Mucosa of stomach (tissue), 1 donor: ENCODE measurements at regions not wholly inside any gene's neighbourhood (a gene's known extent, or its start where the extent isn't known, plus 50 kb on each side); places are given as distances from the start of the nearest gene placed in this dataset.

ENCODE experiments used
- H3K27me3 ChIP-seq: one replicate; pipeline ENCODE4 v1.7.0; 2013; ENCODE audit warnings: mild to moderate bottlenecking, low read length; ENCODE audit not compliant: control insufficient read depth, insufficient read depth
- H3K36me3 ChIP-seq: one replicate; pipeline ENCODE4 v1.7.0; 2013; ENCODE audit warnings: low read length; ENCODE audit not compliant: control insufficient read depth, insufficient read depth
- H3K4me1 ChIP-seq: one replicate; pipeline ENCODE4 v1.7.0; 2013; ENCODE audit warnings: mild to moderate bottlenecking, low read length; ENCODE audit not compliant: control insufficient read depth, insufficient read depth
- H3K4me3 ChIP-seq: one replicate; pipeline ENCODE4 v1.7.0; 2013; ENCODE audit warnings: low read length
- H3K9ac ChIP-seq: one replicate; pipeline ENCODE4 v1.7.0; 2013; ENCODE audit warnings: mild to moderate bottlenecking, low read length, moderate library complexity
- H3K9me3 ChIP-seq: one replicate; pipeline ENCODE4 v1.7.0; 2013; ENCODE audit warnings: mild to moderate bottlenecking, low read length, moderate library complexity; ENCODE audit not compliant: control insufficient read depth
- donor health status: Pancreatic carcinoma.

- Histone ChIP-seq H3K36me3 (no peaks in the 10 kb centered on the region), H3K9ac (no peak overlapping the region), H3K4me1 (no peaks in the 10 kb centered on the region), H3K9me3 (no peaks in the 10 kb centered on the region), H3K27me3 (no peaks in the 10 kb centered on the region), H3K4me3 (no peak overlapping the region)
These were observed 219.0 kb downstream of the NUF2 start for GRCh38 chr1:163540727-163541126.

GRCh38 chr1:163544441-163544840 is 222.7 kb downstream of the NUF2 start:
- Histone ChIP-seq H3K9me3 (no peaks in the 10 kb centered on the region), H3K27me3 (no peaks in the 10 kb centered on the region), H3K9ac (no peak overlapping the region), H3K4me3 (no peak overlapping the region), H3K4me1 (no peaks in the 10 kb centered on the region), H3K36me3 (no peaks in the 10 kb centered on the region)

- H3K27me3 ChIP-seq, result no peaks in the 10 kb centered on the region
- H3K9me3 ChIP-seq, result no peaks in the 10 kb centered on the region
- no peaks in the 10 kb centered on the region for H3K4me1 ChIP-seq
- no peaks in the 10 kb centered on the region for H3K36me3 ChIP-seq
- no peak overlapping the region for H3K9ac ChIP-seq
- no peak overlapping the region for H3K4me3 ChIP-seq
These were observed 236.4 kb downstream of the NUF2 start for GRCh38 chr1:163558162-163558561.

GRCh38 chr1:163561580-163562295 is 240.0 kb downstream of the NUF2 start:
- Histone ChIP-seq H3K4me1 (no peaks in the 10 kb centered on the region), H3K9ac (no peak overlapping the region), H3K27me3 (no peaks in the 10 kb centered on the region), H3K4me3 (no peak overlapping the region), H3K36me3 (no peaks in the 10 kb centered on the region), H3K9me3 (no peaks in the 10 kb centered on the region)

GRCh38 chr1:163562355-163562754 is 240.6 kb downstream of the NUF2 start:
- H3K36me3 ChIP-seq, result no peaks in the 10 kb centered on the region

GRCh38 chr1:163565166-163565565 is 243.4 kb downstream of the NUF2 start:
- no peaks in the 10 kb centered on the region for H3K27me3 ChIP-seq
- no peaks in the 10 kb centered on the region for H3K36me3 ChIP-seq
- no peaks in the 10 kb centered on the region for H3K4me1 ChIP-seq
- no peak overlapping the region for H3K9ac ChIP-seq
- H3K4me3 ChIP-seq, result no peak overlapping the region
- H3K9me3 ChIP-seq, result no peaks in the 10 kb centered on the region

More at GRCh38 chr1:163562355-163562754, 240.6 kb downstream of the NUF2 start:
- H3K4me1 ChIP-seq, result no peaks in the 10 kb centered on the region
- H3K9ac ChIP-seq, result no peak overlapping the region
- no peak overlapping the region for H3K4me3 ChIP-seq
- no peaks in the 10 kb centered on the region for H3K9me3 ChIP-seq
- H3K27me3 ChIP-seq, result no peaks in the 10 kb centered on the region

- Histone ChIP-seq H3K9ac (no peak overlapping the region), H3K4me3 (no peak overlapping the region), H3K27me3 (no peaks in the 10 kb centered on the region), H3K36me3 (no peaks in the 10 kb centered on the region), H3K9me3 (no peaks in the 10 kb centered on the region), H3K4me1 (no peaks in the 10 kb centered on the region)
These were observed 248.3 kb downstream of the NUF2 start for GRCh38 chr1:163570071-163570470.

- no peaks in the 10 kb centered on the region for H3K4me1 ChIP-seq
- no peaks in the 10 kb centered on the region for H3K9me3 ChIP-seq
- no peak overlapping the region for H3K4me3 ChIP-seq
- H3K9ac ChIP-seq, result no peak overlapping the region
- H3K27me3 ChIP-seq, result no peaks in the 10 kb centered on the region
- H3K36me3 ChIP-seq, result no peaks in the 10 kb centered on the region
These were observed 250.2 kb downstream of the NUF2 start for GRCh38 chr1:163571950-163572349.

GRCh38 chr1:163574119-163574518 is 252.4 kb downstream of the NUF2 start:
- Histone ChIP-seq H3K36me3 (no peaks in the 10 kb centered on the region), H3K27me3 (no peaks in the 10 kb centered on the region), H3K9me3 (no peaks in the 10 kb centered on the region), H3K9ac (no peak overlapping the region), H3K4me1 (no peaks in the 10 kb centered on the region), H3K4me3 (no peak overlapping the region)

GRCh38 chr1:163580926-163581325 is 259.2 kb downstream of the NUF2 start:
- H3K9ac ChIP-seq, result no peak overlapping the region
- H3K36me3 ChIP-seq, result no peaks in the 10 kb centered on the region
- H3K27me3 ChIP-seq, result no peaks in the 10 kb centered on the region
- H3K9me3 ChIP-seq, result no peaks in the 10 kb centered on the region
- no peak overlapping the region for H3K4me3 ChIP-seq
- H3K4me1 ChIP-seq, result peaks cover 4% of the 10 kb centered on the region

- H3K9me3 ChIP-seq, result no peaks in the 10 kb centered on the region
- peaks cover 4% of the 10 kb centered on the region for H3K4me1 ChIP-seq
- H3K27me3 ChIP-seq, result no peaks in the 10 kb centered on the region
- no peaks in the 10 kb centered on the region for H3K36me3 ChIP-seq
- no peak overlapping the region for H3K4me3 ChIP-seq
- no peak overlapping the region for H3K9ac ChIP-seq
These were observed 262.0 kb downstream of the NUF2 start for GRCh38 chr1:163583661-163584181.

- no peak overlapping the region for H3K9ac ChIP-seq
- H3K9me3 ChIP-seq, result no peaks in the 10 kb centered on the region
- no peaks in the 10 kb centered on the region for H3K36me3 ChIP-seq
- peaks cover 3% of the 10 kb centered on the region for H3K4me1 ChIP-seq
- no peak overlapping the region for H3K4me3 ChIP-seq
- H3K27me3 ChIP-seq, result no peaks in the 10 kb centered on the region
These were observed 264.0 kb downstream of the NUF2 start for GRCh38 chr1:163585796-163586195.
